ENCODE measurements at regions not wholly inside any gene's neighbourhood (a gene's known extent, or its start where the extent isn't known, plus 50 kb on each side); places are given as distances from the start of the nearest gene placed in this dataset.
"Not testable (repeated sequence)": the region's sequence is repeated elsewhere in the genome, so short reads cannot be mapped to it uniquely, and the experiment has no call there.

DNA sequence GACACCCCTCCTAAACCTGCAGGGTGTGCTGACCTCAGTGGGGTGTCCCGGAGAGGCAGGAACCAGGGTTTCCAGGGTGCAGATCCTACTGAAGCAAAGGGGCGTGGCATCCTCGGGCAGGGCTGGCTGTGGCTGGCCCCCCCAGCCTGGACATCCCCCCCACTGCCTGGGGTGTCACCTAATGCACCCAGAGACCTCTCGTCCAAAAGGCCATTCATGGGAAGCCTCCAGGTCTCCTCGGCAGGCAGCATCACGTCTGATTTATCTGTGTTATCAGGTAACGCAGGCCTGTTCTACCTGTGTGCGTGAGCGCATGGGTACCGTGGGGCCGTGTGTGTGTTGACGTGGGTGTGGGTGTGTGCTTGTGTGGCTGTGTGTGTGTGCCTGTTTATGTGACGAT, 210.0 kb downstream of the SHOX start:
- no peak for DNase-seq

DNA sequence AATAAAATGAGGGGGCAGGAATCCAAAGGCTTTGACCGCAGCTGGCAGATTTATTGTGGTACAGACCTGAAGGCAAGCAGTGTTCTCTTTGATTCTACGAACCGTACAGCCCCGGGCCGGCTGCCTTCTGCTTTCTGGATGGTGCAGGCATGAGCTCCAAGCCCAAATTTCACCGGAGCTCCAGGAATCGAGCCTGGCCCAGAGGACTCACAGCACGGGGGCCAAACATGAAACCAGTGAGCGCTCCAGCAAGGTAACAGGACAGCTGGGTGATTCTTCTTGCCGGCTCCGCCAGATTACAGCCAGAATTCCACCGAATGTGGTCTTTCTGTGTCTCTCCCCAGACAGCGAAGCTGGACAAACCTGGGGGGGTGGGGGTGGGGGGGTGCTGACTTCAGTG, 208.1 kb downstream of the SHOX start:
- not testable (repeated sequence) for DNase-seq

DNA sequence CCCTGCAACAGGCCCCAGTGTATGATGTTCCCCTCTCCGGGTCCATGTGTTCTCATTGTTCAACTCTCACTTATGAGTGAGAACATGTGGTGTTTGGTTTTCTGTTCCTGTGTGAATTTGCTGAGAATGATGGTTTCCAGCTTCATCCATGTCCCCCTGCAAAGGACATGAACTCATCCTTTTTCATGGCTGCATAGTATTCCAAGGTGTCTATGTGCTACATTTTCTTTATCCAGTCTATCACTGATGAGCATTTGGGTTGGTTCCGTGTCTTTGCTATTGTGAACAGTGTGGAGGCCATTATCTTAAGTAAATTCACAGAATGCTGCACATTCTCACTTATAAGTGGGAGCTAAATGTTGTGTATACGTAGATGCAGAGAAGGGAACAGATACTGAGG, 205.3 kb downstream of the SHOX start:
- DNase-seq: not testable (repeated sequence)

DNA sequence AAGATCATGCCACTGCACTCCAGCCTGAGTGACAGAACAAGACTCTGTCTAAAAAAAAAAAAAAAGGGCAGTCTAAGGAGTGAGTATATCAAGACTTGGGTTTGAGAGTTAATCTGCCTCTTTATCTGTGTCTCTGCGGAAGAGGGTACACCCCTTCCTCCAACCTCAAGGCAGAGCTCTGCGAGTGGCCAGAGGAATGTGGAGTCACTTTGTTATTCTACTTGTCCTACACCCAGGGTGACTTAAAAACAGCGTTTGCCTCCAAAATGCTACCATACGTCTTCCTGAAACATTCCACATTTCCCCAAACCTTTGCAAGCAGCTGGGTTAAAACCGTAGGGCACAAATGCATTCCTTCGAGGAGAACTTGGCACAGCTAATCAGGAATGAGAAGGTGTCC, 199.9 kb downstream of the SHOX start:
- no peak for DNase-seq

DNA sequence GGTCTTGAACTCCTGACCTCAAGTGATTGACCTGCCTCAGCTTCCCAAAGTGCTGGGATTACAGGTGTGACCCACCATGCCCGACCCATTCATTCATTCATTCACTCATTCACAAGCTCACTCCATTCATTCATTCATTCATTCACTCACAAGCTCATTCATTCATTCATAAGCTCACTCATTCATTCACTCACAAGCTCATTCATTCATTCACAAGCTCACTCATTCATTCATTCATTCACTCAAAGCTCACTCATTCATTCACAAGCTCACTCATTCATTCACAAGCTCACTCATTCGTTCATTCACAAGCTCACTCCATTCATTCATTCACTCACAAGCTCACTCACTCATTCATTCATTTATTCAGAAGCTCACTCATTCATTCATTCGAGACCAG, 198.6 kb downstream of the SHOX start:
- no peak for DNase-seq

DNA sequence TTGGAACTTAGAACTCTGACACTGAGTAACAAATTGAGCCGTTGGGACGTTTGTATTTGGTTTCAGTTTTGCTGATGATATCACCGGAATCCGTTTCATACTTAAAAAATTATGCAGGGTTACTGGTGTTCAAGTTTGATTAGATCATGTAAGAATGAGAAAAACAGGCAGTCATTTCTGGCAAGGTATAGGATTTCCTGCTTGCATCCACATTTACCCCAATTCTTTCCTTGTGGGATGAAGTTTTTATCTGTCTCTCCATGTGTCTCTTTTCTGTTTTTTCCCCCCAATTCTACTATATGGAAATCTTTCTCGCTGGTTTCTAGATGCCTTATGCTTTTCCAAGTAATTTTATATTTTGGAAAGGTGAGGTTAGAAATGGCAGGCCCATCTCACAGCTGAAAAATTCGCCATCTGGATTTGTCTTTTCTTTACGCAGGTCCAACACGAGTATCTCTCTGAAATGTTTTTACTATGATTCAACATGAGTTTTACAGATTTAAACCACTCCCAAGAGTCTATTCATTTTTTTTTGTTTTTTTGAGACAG, 197.9 kb downstream of the SHOX start:
- DNase-seq: no peak

DNA sequence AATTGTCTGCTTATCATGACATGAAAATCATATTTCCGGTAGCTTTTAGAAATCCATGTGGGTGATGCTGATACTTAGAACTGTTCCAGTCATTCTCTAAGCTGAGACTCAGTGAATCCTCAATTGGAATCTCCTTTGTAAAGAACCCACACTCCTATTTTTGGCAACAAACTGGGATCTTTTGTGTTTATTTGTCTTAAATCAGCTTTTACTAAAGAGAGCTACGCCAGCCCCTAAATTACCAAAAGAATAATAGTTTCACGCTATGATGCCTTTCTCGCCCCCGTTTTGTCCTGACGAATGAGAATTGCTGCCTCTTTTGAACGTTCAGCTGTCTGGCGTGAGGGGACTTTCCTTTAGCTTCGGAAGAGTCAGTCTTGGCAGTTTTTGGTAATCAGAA, 195.9 kb downstream of the SHOX start:
- no peak for DNase-seq

DNA sequence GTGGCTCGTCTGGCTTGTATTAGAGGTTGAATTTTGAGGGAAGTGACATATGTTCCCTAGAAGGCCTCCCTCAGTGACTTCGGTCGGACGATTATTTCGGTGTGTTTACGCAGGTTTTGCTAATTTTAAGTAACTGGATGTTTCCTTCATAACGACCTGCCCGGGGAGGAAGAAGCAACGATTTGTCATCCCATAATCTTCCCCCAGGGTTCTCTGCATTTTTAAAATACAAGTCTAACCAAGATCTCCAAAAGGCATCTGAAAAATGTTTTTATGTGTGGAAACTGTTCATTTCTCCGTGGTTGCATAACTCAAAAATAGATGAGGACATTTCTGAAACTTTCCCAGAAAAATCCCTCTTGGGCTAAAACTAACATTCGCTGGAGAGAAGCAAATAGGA, 195.4 kb downstream of the SHOX start:
- DNase-seq: no peak

DNA sequence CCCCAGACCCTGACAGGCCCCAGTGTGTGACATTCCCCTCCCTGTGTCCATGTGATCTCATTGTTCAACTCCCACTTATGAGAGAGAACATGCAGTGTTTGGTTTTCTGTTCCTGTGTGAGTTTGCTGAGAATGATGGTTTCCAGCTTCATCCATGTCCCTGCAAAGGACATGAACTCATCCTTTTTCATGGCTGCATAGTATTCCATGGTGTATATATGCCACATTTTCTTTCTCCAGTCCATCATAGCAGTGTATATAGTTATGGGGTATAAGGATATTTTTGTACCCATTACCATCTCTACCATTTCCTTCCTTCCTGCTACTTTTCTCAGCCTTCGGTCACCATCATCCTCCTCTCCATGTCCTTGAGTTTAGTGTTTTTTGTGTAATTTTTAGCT, 192.5 kb downstream of the SHOX start:
- not testable (repeated sequence) for DNase-seq

DNA sequence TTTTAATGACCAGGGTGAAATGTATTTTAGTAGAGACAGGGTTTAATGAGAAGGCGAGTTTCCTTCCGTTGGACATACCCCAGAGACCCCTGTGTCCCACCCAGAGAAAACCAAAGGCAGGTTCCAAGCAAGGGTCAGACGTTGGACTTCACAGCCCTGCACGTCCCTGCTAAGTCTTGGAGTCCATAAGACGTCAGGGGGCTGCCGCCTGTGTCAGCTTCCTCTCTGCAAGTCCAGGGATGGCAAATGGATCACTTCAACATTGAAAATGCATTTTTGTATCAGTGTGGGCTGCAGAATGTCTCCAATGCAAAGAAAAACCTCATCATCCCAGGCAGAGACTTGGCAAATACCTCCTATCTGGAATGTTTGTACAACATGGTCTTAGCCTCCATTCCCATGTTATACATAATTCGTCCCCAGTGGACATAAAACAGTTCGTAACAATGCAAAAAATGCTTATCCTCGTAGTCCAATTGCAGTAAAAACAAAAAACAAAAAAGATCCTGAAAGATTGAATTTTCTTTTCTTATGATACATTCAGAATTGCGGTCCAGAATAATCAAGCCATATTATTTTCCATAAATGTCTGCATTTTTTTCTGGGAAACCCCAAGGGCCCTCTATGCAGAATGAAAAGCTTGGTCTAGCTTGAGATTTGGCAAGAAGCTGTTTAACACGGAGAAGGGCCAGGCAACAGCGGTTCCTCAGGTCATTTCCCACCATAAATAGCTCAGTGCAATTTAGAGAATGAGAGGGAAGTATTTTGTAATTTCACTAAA, 190.9 kb downstream of the SHOX start:
- DNase-seq: no peak

DNA sequence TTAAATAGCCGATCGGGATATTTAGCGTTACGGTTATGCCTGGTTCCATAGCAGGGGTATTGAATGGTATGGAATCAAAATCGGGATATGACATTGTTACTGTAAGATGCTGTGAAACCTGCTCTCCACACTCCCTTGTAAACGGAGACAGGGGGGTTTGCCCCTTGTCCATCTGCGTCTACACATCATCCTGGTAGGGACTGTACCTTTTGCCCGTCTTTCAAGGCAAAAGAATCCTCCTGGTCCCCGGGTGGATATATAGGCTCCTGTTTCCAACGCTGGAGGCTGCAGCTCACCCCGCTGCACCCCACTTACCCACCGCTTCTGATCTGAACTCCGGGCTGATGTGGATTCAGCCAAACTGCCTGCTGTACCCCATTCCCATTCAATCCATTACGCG, 189.1 kb downstream of the SHOX start:
- DNase-seq: no peak

DNA sequence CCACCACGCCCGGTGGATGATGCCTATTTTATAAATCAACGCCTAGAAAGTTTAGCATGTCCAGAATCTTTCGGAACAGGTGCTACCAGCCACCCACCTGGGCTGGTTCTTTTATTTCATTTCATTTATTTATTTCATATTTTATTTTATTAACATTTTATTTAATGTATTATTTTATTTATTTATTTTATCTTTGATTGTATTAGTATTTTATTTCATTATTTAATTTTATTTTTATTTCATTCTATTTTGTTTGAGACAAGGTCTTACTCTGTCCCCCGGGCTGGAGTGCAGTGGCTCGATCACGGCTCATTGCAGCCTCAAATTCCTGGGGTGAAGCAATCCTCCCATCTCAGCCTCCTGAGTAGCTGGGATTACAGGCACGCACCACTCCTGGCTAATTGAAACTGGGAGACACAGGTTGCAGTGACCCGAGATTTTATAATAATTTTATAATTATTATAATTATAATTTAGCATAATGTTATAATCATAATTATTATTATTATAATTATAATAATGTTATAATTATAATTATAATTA, 187.2 kb downstream of the SHOX start:
- DNase-seq: no peak

DNA sequence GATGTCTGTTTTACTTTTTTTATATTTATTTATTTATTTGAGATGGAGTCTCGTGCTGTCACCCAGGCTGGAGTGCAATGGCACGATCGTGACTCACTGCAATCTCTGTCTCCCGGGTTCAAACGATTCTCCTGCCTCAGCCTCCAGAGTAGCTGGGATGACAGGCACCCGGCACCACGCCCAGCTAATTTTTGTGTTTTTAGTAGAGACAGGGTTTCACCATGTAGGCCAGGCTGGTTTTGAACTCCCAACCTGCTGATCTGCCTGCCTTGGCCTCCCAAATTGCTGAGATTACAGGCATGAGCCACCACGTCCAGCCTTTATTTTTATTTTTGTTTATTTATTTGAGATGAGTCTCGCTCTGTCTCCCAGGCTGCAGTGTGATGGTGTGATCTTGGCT, 186.6 kb downstream of the SHOX start:
- not testable (repeated sequence) for DNase-seq

DNA sequence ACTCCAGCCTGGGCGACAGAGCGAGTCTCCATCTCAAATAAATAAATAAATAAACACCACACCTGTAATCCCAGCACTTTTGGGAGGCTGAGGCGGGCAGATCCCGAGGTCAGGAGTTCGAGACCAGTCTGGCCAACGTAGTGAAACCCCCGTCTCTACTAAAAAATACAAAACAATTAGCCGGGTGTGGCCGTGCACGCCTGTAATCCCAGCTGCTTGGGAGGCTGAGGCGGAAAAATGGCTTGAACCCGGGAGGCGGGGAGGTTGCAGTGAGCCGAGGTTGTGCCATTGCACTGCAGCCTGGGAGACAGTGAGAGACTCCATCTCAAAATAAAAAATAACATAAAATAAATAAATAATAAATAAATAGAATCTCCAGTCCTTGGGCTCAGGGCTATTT, 185.8 kb downstream of the SHOX start:
- DNase-seq: no peak

DNA sequence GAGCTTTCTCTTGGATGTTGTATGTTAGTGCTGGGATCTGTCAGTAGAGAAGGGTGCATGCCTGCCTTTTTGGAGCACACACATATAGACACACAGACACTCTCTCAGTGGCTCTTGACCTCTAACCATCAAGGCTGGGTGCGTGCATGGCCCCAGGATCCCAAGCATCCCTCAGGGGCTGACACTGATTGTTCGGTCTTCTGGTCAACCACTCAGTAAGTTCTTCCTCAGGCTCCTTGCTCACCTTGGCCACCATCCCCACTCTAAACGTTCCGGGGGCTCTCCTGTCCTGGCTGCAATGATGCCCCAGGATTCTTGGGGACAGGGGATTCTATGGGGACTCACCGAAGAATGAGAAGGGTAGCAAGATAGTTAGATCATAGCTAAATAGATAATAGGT, 179.6 kb downstream of the SHOX start:
- DNase-seq: no peak

DNA sequence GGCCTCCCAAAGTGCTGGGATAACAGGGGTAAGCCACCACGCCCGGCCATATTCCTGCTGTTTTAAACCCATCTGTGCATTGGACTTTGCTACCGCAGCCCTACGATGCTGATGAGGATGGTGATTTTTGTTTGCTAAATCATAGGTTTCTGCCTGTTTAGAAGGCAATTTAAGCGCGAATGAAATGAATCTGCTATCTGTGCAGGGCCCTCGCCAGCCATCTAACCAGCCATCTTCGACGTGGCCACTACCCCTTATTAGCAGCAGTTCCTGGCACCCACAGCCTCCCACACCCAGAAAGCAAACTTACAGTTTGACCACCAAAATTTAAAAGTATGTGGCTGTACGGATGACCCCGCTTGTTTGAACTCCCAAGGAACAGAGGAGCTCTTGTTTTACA, 178.5 kb downstream of the SHOX start:
- no peak for DNase-seq

DNA sequence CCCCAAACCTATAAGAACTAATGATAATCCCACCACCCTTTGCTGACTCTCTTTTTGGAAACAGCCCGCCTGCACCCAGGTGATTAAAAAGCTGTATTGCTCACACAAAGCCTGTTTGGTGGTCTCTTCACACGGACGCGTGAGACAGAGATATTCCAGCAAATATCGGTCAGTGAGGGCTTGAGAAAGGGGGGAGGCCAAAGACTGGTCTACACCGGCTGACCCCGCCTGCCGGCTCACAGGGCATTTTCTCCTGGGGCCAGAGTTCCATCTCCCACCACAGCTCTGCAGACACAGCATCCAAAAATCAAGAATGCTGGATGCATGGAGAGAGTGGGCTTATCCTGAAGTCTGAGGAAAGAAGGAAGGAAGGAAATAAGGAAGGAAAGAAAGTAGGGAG, 176.0 kb downstream of the SHOX start:
- DNase-seq: no peak

DNA sequence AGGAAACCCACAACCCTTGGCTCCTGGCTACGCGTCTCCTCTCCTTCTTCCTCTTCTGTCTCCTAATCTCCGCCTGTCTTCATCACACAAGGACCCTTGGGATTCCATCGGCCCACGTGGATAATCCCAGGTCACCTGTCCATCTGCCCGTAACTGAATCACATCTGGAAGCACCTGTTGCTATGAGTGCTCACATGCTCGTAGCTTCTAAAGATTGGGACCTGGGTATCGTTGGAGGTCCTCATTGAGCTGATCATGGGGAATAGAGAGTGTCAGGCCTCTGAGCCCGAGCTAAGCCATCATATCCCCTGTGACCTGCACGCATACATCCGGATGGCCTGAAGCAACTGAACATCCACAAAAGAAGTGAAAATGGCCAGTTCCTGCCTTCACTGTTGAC, 175.4 kb downstream of the SHOX start:
- no peak for DNase-seq

DNA sequence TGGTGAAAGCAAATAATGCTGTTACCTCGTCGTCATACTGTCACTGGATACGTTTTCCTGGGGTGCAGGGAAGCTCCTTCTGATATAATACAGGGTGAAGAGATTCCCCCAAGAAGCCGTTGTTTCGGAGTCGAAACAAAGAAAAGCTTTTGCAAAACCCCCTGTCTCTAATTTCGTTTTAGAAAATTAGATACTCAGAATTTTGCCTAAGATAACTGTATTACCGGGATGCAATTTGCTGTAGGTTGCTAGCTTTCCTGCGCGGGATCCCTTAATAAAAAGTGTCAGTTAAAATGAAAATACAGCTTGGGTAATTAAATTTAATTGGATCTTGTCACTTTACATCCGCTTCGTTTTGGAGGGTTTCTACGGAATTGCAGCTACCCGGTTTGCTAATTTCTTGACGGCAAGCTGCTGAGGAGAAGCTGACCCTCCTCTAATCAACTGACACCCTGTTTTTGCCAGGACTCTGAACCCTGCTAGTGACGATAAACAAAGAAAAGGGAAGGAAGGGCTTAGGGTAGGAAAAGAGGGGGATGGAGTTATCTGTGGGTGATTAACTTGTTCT, 174.6 kb downstream of the SHOX start:
- no peak for DNase-seq

DNA sequence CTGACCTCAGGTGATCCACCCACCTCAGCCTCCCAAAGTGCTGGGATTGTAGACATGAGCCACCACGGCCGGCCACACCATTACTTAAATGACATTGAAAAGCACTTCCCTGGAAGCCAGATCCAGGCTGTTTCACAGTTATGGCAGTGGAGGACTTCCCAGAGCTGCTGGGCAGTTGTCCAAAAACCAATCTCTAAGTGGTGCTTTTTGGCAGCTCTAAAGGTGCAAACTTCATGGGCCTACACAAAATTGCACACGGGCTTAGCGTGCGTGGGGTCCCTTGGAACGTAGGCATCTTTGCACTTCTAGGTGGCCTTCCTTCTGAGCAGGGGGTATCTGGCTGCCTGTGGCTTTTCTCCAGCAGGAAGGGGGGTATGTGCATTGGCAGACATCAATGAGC, 172.3 kb downstream of the SHOX start:
- DNase-seq: no peak

DNA sequence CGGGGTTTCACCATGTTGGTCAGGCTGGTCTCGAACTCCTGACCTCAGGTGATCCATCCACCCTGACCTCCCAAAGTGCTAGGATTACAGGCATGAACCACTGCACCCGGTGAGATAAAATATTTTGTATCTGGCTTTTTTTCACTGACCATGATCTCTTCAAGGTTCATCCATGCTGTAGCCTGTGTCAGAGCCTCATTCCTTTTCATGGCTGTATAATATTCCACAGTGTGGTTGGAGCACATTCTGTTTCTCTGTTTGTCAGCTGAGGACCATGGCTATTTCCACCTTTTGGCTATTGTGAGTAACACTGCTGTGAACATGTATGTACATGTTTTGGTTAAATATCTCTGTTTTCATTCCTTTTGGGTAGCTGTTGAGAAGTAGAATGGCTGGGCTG, 169.2 kb downstream of the SHOX start:
- DNase-seq: no peak

DNA sequence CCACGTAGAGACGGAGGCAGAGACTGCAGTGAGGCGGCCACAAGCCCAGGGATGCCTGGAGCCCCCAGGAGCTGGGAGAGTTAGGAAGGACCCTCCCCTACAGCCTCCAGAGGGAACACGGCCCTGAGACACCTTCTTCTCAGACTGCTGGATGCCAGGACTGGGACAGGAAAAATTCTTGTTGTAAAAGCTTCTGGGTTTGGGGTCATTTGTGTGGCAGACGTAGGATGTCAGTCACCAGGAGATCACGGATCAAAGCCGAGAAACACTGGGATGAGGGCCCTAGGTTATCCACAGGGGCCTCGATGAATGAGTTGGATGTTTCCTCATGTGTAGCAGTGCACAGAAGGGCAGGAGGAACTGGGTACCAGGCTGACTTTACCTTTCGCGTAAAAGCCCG, 163.7 kb downstream of the SHOX start:
- no peak for DNase-seq

DNA sequence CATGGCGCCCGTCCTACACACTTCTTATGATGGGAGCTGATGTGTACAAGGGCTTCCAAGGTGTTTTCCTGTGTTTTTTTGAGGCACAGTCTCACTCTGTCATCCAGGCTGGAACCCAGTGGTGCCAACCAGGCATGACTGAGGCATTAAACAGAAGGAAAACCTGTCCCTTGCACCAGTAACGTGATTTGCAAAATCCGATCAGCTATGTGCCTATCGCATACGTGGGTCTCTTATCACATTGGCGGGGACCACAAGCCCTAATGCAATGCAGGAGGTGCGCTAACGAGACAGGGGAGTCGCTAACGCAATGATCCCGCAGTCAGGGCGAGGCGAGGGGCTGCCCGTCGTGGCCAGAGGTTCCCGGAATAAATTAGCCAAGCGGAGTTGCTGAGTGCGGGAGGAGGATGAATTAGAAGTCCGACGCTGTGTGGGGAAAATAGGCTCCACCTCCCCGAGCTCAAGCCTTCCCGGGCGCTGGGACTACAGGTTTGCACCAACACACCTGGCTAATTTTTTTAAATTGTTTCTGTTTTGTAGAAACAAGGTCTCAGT, 162.7 kb downstream of the SHOX start:
- no peak for DNase-seq

DNA sequence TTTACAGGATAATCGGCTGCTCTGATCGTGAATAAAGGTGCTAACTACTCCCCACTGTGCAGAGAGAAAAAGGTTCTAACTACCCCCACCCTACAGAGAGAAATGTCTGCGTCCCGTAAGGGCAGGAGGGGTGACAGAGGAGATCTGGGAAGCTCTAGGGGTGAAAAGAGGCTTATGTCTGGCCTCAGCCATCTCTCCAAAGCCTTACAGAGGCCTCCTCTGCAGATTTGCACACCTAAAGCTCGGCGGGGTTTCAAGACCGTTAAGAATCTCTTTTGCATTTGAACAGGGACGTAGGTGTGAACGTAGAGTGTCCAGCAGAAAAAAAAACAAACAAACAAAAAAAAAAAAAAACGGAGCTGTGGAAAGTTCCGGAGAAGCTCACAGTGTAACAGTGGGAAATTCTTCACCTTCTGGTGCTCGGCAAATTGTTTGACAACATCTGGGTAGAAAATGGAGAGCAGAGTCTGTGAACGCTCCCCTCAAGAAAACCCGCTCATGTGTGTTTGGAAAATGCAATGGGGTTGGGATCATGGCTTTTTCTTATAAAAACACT, 161.0 kb downstream of the SHOX start:
- DNase-seq: no peak
